DOHH2 (cell line): ENCODE measurements at regions not wholly inside any gene's neighbourhood (a gene's known extent, or its start where the extent isn't known, plus 50 kb on each side); places are given as distances from the start of the nearest gene placed in this dataset.

Experiments
- CTCF ChIP-seq: fragments of 200-600 bp; sonication (generic); IDR thresholded peaks from one replicate; pipeline ENCODE4 v1.5.1; 2014; ENCODE audit warnings: antibody characterized with exemption, mild to moderate bottlenecking, low read depth, low read length; ENCODE audit not compliant: poor library complexity, severe bottlenecking
- EZH2phosphoT487 ChIP-seq: fragments of 200-600 bp; sonication (generic); IDR thresholded peaks from 2 replicates; pipeline ENCODE4 v1.6.1; 2017; ENCODE audit warnings: borderline replicate concordance, mild to moderate bottlenecking, antibody characterized with exemption, low read length, moderate library complexity, mixed read lengths

- TF ChIP-seq CTCF = no peak
- no peak for TF ChIP-seq EZH2phosphoT487
Observed at GRCh38 chr18:73975266-73975665, 172.4 kb downstream of the FBXO15 start.
